Hematopoietic multipotent progenitor cell treated with erythropoietin and hydrocortisone succinate and interleukin-3 and kit ligand, for 6 days (in vitro differentiated cells): ENCODE measurements at regions not wholly inside any gene's neighbourhood (a gene's known extent, or its start where the extent isn't known, plus 50 kb on each side); places are given as distances from the start of the nearest gene placed in this dataset.

ENCODE experiments used
- DNase-seq: peaks from one replicate; pipeline ENCODE4 v3.0.0-alpha.2; 2015

- no peak for DNase-seq
Observed at GRCh38 chr13:112322557-112322956, 53.6 kb upstream of the SPACA7 start.

GRCh38 chr13:112324116-112324515, 52.0 kb upstream of the SPACA7 start:
- no peak for DNase-seq

- DNase-seq, result no peak
Observed at GRCh38 chr13:112325142-112325808, 50.9 kb upstream of the SPACA7 start.

GRCh38 chr13:112325920-112326645, 50.1 kb upstream of the SPACA7 start:
- no peak for DNase-seq
